ENCODE measurements at regions not wholly inside any gene's neighbourhood (a gene's known extent, or its start where the extent isn't known, plus 50 kb on each side); places are given as distances from the start of the nearest gene placed in this dataset.

DNA sequence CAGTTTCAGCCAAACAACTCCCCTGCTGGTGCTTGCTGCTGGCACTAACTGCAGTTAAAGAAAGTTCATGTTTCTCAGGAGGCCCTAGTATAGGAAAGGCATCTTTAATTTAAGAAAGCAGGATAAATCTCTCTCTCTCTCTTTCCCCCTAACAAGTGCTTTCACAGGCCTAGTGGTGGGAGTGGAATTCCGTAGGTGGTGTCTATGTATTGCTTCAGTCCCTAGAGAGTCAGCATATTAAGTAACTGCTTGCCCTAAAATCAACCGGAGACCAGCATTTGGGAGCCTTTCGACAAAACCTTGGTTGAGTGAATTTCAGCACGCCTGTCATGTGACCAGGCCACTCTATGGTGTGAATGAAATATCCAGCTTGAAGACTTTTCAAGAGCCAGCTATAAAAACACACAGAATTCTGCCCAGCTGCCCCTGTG, 169.2 kb upstream of the TGFBR2 start:
- H3K9me3 Mint-ChIP-seq, result peaks cover 4% of the 10 kb centered on the region
- Histone ChIP-seq H3K27ac (ENCODE audit: low read depth, low read length) (no peak overlapping the region), H3K4me3 (ENCODE audit: low read length) (no peak overlapping the region), H3K27me3 (ENCODE audit: control insufficient read depth, insufficient read depth, low read length, poor library complexity, severe bottlenecking) (no peaks in the 10 kb centered on the region), H3K9ac (ENCODE audit: extremely low read depth, low read length, poor library complexity, severe bottlenecking) (no peak overlapping the region), H3K4me1 (ENCODE audit: control insufficient read depth, insufficient read depth, low read length) (peaks cover 28% of the 10 kb centered on the region), H3K36me3 (ENCODE audit: control insufficient read depth, insufficient read depth, low read length) (no peaks in the 10 kb centered on the region), H3K9me3 (ENCODE audit: control insufficient read depth, low read length) (no peaks in the 10 kb centered on the region)
- no peaks in the 10 kb centered on the region for H3K27me3 Mint-ChIP-seq (ENCODE audit: insufficient read depth)
- peaks cover 38% of the 10 kb centered on the region for H3K4me1 Mint-ChIP-seq
- peak; percentile 46 for DNase-seq
- TF ChIP-seq, protein P1, sequence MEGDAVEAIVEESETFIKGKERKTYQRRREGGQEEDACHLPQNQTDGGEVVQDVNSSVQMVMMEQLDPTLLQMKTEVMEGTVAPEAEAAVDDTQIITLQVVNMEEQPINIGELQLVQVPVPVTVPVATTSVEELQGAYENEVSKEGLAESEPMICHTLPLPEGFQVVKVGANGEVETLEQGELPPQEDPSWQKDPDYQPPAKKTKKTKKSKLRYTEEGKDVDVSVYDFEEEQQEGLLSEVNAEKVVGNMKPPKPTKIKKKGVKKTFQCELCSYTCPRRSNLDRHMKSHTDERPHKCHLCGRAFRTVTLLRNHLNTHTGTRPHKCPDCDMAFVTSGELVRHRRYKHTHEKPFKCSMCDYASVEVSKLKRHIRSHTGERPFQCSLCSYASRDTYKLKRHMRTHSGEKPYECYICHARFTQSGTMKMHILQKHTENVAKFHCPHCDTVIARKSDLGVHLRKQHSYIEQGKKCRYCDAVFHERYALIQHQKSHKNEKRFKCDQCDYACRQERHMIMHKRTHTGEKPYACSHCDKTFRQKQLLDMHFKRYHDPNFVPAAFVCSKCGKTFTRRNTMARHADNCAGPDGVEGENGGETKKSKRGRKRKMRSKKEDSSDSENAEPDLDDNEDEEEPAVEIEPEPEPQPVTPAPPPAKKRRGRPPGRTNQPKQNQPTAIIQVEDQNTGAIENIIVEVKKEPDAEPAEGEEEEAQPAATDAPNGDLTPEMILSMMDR (conservative IDR thresholded peaks at IDR 0.05), result peak; percentile 20
- H3K36me3 Mint-ChIP-seq (ENCODE audit: low read depth), result no peaks in the 10 kb centered on the region
- no peak overlapping the region for H3K4me3 Mint-ChIP-seq
- peak overlapping the region; percentile 3 for H3K27ac Mint-ChIP-seq
- 43 to 69% methylated on average over 3 to 4 of the region's 4 CpGs for WGBS, 2 experiments (ENCODE audit: insufficient coverage in 1 of 2, insufficient read length in 1 of 2)

DNA sequence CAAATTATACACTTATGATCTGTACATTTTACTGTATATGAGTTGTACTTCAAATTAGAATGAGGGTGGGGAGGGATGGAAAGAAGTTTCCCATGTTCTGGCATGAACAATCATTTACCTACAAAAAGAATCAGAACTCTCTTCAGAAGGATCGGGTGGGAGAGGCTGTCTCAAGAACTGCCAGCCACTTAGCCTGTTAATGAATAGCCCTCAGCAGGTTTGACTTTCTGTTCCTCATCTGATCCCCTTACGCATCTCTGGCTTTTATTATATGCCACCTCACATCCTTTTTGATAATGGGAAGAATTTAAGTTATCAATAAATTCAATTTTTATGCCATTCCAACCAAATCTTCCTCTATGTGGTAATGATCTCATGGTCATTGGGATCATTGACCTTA, 168.3 kb upstream of the TGFBR2 start:
- no peaks in the 10 kb centered on the region for H3K9me3 Mint-ChIP-seq
- no peak overlapping the region for H3K4me3 Mint-ChIP-seq
- Histone ChIP-seq H3K4me1 (ENCODE audit: control insufficient read depth, insufficient read depth, low read length) (peaks cover 28% of the 10 kb centered on the region), H3K9me3 (ENCODE audit: control insufficient read depth, low read length) (no peaks in the 10 kb centered on the region), H3K27me3 (ENCODE audit: control insufficient read depth, insufficient read depth, low read length, poor library complexity, severe bottlenecking) (no peaks in the 10 kb centered on the region), H3K27ac (ENCODE audit: low read depth, low read length) (no peak overlapping the region), H3K4me3 (ENCODE audit: low read length) (no peak overlapping the region), H3K9ac (ENCODE audit: extremely low read depth, low read length, poor library complexity, severe bottlenecking) (no peak overlapping the region), H3K36me3 (ENCODE audit: control insufficient read depth, insufficient read depth, low read length) (no peaks in the 10 kb centered on the region)
- no peak overlapping the region for H3K27ac Mint-ChIP-seq
- H3K27me3 Mint-ChIP-seq (ENCODE audit: insufficient read depth), result no peaks in the 10 kb centered on the region
- H3K36me3 Mint-ChIP-seq (ENCODE audit: low read depth), result no peaks in the 10 kb centered on the region
- peaks cover 38% of the 10 kb centered on the region for H3K4me1 Mint-ChIP-seq
- WGBS, 2 experiments (ENCODE audit: insufficient coverage in 1 of 2, insufficient read length in 1 of 2), result 83 to 89% methylated on average over 1 of the region's 2 CpGs
- TF ChIP-seq, protein P1 (conservative IDR thresholded peaks at IDR 0.05), result no peak
- no peak for DNase-seq

DNA sequence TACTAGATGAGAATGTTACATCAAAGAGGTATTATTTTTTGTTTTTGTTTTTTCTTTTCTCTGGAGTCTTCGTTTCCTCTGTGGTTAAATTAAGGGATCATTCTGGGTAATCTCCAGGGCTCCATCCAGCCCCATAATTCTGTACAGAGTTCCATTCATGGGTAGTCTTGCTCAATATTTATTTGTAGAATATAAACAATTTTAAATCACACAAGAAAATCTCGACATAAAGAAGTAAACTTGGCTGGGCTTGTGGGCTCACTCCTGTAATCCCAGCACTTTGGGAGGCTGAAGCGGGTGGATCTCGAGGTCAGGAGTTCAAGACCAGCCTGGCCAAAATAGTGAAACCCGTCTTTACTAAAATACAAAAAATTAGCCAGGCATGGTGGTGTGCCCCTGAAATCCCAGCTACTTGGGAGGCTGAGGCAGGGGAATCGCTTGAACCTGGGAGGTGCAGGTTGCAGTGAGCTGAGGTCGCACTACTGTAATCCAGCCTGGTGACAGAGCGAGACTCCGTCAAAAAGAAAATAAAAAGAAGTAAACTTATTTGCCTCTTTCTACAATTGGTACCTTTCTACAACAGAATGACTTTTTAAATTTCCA, 166.8 kb upstream of the TGFBR2 start:
- H3K27me3 Mint-ChIP-seq (ENCODE audit: insufficient read depth), result no peaks in the 10 kb centered on the region
- no peaks in the 10 kb centered on the region for H3K36me3 Mint-ChIP-seq (ENCODE audit: low read depth)
- TF ChIP-seq, protein P1 (conservative IDR thresholded peaks at IDR 0.05), result no peak
- H3K9me3 ChIP-seq (ENCODE audit: control insufficient read depth, low read length), result no peaks in the 10 kb centered on the region
- no peaks in the 10 kb centered on the region for H3K9me3 Mint-ChIP-seq
- peaks cover 28% of the 10 kb centered on the region for H3K4me1 ChIP-seq (ENCODE audit: control insufficient read depth, insufficient read depth, low read length)
- H3K27ac Mint-ChIP-seq, result no peak overlapping the region
- 97 to 100% methylated on average over 6 to 8 of the region's 9 CpGs for WGBS, 2 experiments (ENCODE audit: insufficient coverage in 1 of 2, insufficient read length in 1 of 2)
- H3K4me3 ChIP-seq (ENCODE audit: low read length), result no peak overlapping the region
- no peaks in the 10 kb centered on the region for H3K36me3 ChIP-seq (ENCODE audit: control insufficient read depth, insufficient read depth, low read length)
- H3K9ac ChIP-seq (ENCODE audit: extremely low read depth, low read length, poor library complexity, severe bottlenecking), result no peak overlapping the region
- H3K4me1 Mint-ChIP-seq, result peaks cover 38% of the 10 kb centered on the region
- no peak overlapping the region for H3K4me3 Mint-ChIP-seq
- DNase-seq, result no peak
- no peaks in the 10 kb centered on the region for H3K27me3 ChIP-seq (ENCODE audit: control insufficient read depth, insufficient read depth, low read length, poor library complexity, severe bottlenecking)
- H3K27ac ChIP-seq (ENCODE audit: low read depth, low read length), result no peak overlapping the region

All from endodermal cell (in vitro differentiated cells).